RWPE1 (cell line): ENCODE measurements at regions not wholly inside any gene's neighbourhood (a gene's known extent, or its start where the extent isn't known, plus 50 kb on each side); places are given as distances from the start of the nearest gene placed in this dataset.

Experiments
- CTCF ChIA-PET: fragments of 350-600 bp; sonication (Branson Sonifier 250); formaldehyde crosslinking; extraction: SDS; loops from one replicate; lab custom pipeline; 2021; lab: Yijun Ruan, JAX
- POLR2A ChIA-PET: fragments of 400-600 bp; formaldehyde crosslinking; extraction: SDS; loops from one replicate; lab custom pipeline; 2020; ENCODE audit warnings: antibody characterized with exemption; ENCODE audit not compliant: low non-redundant PET; lab: Yijun Ruan, JAX
- DNase-seq: peaks from one replicate; pipeline ENCODE4 v3.0.0; 2012; ENCODE audit warnings: low spot score
- H3K27ac ChIP-seq: fragments of 450-650 bp; 2 replicates; pipeline ENCODE4 v1.5.1; 2017
- CTCF ChIP-seq: fragments of 450-650 bp; conservative IDR thresholded peaks from 2 replicates; pipeline ENCODE4 v1.5.1; 2017; ENCODE audit warnings: low read depth, mild to moderate bottlenecking

GRCh38 chr3:145116769-145117168, 1044.2 kb downstream of the PLOD2 start:
- CTCF ChIA-PET, result no interaction called here
- POLR2A ChIA-PET, result no interaction called here
- no peak for TF ChIP-seq CTCF
- DNase-seq, result no peak
- H3K27ac ChIP-seq, result no peak overlapping the region

GRCh38 chr3:145118303-145118702, 1042.7 kb downstream of the PLOD2 start:
- no peak for DNase-seq
- TF ChIP-seq CTCF, result no peak
- ChIA-PET POLR2A (no interaction called here), CTCF (no interaction called here)
- H3K27ac ChIP-seq, result no peak overlapping the region

GRCh38 chr3:145124900-145125678, 1035.9 kb downstream of the PLOD2 start:
- ChIA-PET POLR2A (no interaction called here), CTCF (no interaction called here)
- no peak for TF ChIP-seq CTCF
- H3K27ac ChIP-seq, result no peak overlapping the region
- DNase-seq, result no peak

- no peak for TF ChIP-seq CTCF
- CTCF ChIA-PET, result interaction anchor here (0.6 kb wide), 2 partner anchors 75 to 722 kb away, joined by 3 read pairs; no protein-coding TSS in a partner anchor
- DNase-seq, result no peak
- POLR2A ChIA-PET, result no interaction called here
- no peak overlapping the region for H3K27ac ChIP-seq
These were observed 1027.7 kb downstream of the PLOD2 start for GRCh38 chr3:145133281-145133680.

- DNase-seq, result no peak
- TF ChIP-seq CTCF, result no peak
- ChIA-PET CTCF (no interaction called here), POLR2A (no interaction called here)
- H3K27ac ChIP-seq, result no peak overlapping the region
These were observed 1026.2 kb downstream of the PLOD2 start for GRCh38 chr3:145134738-145135137.

GRCh38 chr3:145144361-145144760, 1016.6 kb downstream of the PLOD2 start:
- ChIA-PET CTCF (no interaction called here), POLR2A (interaction anchor here (0.7 kb wide), 1 partner anchor 47 kb away, joined by 5 read pairs; no protein-coding TSS in a partner anchor)
- DNase-seq, result no peak
- no peak for TF ChIP-seq CTCF
- no peak overlapping the region for H3K27ac ChIP-seq
